ENCODE measurements at regions not wholly inside any gene's neighbourhood (a gene's known extent, or its start where the extent isn't known, plus 50 kb on each side); places are given as distances from the start of the nearest gene placed in this dataset.
"Not testable (repeated sequence)": the region's sequence is repeated elsewhere in the genome, so short reads cannot be mapped to it uniquely, and the experiment has no call there.

DNA sequence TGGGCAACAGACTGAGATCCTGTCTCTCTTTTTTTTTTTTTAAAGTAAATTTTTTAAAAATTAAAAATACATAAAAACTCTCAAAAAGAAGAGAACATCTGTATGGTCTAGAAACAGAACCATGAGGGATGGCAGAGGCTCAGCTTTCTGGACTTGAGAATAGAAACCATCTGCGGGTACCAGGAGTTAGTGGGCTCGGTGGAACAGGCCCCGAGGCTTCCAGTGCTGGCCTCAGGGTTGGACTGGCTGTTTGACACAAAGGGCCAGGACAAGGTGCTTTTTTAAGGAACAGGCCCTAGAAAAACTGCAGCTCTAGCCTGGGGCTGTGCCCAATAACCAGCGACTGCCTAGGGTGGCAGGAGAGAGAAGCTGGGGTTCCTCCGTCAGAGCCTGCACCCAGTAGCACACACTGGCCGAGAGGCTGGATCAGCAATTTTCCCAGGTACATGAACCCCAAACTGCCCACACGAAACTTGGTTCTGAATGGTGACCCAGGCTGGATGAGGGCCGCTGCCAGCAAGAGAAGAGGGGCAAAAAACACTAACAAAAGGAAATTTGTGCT is 131.0 kb upstream of the OLIG3 start:
- DNase-seq, result no peak

DNA sequence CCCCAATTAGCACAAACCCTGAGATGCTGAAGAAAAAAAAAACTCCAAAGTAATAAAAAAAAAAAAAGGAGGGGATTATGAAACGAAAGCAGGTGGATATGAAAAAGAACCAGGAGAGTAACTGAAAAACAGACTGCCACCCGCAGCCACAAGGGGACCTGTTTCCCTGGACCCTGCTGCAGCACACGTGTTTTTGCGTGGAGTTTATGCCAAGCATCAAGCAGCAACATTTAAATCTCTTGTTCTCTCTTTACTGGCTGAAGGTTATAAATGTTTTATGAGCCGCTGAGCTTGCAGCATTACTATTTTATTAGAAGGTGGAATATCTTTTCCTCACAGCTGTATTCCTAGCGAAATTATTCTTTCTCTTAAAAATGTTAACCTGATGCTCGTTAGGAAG is 131.6 kb upstream of the OLIG3 start:
- DNase-seq, result no peak

DNA sequence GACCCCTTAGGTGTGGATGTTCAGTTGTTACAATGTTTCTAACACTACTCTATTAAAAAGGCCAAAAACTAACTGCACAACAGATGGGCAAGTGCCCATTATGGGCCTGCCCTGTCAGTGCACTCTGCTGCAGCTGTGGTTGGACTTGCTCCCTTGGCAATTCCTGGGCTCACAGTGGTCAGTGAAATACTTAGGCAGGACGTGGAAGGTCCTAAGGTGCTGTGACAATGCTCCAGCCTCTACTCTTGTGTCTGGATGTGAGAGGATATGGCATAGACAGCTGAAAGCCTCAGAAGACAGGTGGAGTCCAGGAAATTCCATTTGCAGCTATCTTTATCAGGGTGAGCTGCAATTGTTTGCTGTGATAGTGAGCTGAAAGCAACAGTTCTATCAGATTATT is 136.5 kb upstream of the OLIG3 start:
- DNase-seq, result no peak

- no peak for DNase-seq
Observed at GRCh38 chr6:137631323-137631722, 137.1 kb upstream of the OLIG3 start.

DNA sequence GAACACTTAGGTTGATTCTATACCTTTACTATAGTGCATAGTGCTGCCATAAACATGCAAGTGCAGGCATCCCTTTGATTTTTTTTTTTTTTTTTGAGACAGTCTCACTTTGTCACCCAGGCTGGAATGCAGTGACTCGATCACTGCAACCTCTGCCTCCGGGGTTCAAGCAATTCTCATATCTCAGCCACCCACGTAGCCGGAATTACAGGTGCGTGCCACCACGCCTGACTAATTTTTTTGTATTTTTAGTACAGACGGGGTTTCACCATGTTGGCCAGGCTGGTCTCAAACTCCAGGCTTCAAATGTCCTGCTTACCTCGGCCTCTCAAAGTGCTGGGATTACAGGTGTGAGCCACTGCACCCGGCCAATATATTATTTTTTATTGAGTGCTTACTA is 140.0 kb upstream of the OLIG3 start:
- DNase-seq, result not testable (repeated sequence)

- DNase-seq, result no peak
Observed at GRCh38 chr6:137637121-137637520, 142.9 kb upstream of the OLIG3 start.

DNA sequence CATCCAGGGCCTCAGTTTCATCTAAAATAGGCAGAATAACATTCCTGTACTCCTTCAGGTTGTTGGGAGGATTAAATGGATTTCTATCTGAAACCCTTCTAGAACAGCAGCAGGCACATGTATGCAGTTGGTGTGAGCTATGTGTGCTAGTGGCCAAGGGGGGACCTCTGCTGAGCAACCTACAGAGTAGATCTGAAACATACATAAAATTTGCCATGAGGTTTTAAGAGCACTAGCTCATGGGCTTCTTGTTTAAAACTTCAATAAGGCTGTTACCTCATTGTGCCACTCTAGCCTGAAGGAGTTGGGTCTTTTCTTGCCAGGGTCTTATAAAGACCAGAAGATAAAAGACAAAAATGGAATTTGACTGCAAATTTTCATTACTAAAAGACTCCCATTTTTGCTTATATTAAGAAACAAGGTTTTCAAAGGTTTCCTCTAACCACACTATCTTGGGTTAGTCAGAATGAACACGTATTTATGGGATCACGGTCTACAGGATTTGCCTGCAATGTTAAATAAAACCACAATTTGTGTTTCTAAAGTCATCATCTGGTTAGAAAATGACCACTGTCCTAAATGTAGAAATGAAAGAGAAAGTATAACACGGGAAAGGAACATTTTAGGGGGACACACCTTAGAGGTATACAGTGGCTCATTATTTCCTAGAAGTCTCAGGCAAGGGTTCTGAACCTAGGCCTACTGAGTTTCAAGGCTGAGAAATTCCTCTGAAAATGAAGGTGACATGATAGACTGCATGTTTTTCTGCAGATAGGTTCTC is 144.9 kb upstream of the OLIG3 start:
- no peak for DNase-seq

- DNase-seq, result no peak
Observed at GRCh38 chr6:137640086-137640485, 145.9 kb upstream of the OLIG3 start.

DNA sequence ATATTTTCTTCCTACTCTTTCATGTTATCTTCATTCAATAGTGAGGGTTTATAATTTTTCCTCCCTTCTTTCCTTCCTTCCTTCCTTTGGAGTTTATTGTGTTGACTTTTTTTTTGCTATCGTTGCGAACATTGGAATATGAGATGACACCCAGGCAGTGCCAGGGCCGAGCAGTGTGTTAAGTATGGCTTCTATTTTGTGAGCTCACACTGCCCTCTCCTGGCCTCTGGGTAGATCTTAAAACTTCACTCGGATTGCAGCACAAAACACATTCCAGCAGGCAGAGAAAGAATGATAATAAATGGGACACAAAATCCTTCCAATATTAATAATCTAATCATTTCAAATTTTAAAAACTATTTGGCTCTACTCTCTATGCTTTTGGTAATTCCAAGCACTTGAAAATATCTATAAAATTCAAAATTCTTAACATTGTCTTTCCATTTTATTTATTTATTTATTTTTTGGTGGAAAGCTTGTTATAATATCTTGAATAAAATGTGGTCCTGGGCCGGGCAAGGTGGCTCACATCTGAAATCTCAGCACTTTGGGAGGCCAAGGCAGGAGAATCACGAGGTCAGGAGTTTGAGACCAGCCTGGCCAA is 147.4 kb upstream of the OLIG3 start:
- DNase-seq, result peak; percentile 76

GRCh38 chr6:137643210-137643609 is 149.0 kb upstream of the OLIG3 start:
- not testable (repeated sequence) for DNase-seq

GRCh38 chr6:137643644-137644043 is 149.4 kb upstream of the OLIG3 start:
- DNase-seq, result not testable (repeated sequence)

DNA sequence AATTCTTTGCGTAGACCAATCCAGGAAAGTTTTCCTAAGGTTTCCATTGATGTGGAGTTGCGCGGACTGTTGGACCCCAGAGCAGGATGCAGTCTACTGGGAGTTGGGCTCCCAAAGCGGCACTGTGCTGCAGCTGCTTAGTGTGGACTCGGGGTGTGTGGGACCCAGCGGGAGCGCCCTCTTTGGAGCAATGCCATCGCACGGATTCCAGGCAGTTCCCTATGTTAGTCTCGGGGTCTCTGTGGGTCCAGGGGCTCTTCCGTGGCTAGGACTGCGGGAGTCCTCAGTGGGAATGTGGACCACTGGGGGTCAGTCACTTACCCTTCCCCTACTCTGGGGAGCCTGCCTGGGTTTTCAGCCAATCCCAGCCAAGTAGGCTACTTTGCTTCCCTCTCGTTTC is 151.7 kb upstream of the OLIG3 start:
- DNase-seq, result no peak

DNA sequence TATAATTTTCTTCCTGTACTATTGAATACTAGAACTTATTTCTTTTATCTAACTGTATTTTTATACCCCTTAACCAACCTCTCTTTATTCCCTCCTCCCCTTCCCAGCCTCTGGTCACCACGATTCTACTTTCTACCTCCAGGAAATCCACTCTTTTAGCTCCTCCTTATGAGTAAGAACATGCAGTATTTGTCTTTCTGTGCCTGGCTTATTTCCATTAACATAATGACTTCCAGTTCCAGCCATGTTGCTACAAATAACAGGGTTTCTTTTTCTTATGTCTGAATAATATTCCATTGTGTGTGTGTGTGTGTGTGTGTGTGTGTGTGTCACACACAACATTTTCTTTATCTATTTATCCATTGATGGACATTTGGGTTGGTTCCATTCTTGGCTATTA is 152.3 kb upstream of the OLIG3 start:
- DNase-seq, result no peak

GRCh38 chr6:137647762-137648447 is 153.7 kb upstream of the OLIG3 start:
- DNase-seq, result no peak

DNA sequence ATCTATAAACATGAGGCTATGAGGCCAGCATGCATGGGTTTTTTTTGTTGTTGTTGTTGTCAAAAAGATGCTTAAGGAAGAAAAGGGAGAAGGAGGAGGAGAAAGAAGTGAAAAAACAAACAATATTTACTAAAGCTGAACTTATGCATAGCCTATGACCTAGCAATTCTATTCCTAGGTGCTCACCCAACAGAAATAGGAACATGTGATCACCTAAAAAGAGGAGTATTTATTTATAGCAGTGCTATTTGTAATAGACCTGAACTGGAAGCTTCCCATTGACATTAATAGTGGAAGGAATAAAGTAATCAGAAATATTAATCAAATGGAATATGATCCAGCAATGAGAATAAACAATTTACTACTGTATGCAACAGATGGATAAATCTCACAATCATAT is 156.5 kb upstream of the OLIG3 start:
- no peak for DNase-seq

GRCh38 chr6:137651178-137651577 is 157.0 kb upstream of the OLIG3 start:
- no peak for DNase-seq

DNA sequence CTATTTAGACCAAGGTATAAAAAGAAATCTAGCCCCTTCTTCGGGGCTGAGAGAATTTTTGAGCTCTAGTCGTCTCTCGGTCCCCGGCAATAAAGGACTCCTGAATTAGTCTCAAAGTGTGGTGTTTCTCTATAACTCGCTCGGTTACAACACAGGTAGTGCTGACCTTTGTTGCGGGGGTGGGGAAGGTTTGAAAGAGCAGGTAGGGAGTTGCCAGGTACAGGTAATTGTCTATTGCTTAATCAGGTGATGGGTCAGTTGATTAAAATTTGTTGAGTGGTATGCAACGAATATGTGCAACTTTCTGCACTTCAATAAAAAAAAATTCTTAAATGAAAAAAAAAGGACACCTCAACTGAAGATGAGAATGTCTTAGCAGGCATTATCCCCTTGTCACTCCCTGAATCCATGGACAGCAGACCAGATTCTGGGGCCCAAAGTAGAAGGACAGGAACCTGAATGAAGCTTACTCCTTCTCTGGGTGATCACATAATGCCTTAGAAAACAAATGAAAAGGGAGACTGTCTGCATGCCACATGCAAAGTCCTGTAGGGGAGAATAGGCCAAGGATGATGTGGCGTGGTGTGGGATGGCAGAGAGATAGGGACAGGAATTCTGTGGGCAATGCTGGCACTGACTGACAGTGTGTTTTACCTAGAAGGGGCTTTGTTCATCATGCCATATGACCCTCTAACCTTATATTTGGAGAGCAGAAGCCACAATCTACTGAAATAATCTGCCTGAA is 157.6 kb upstream of the OLIG3 start:
- no peak for DNase-seq

DNA sequence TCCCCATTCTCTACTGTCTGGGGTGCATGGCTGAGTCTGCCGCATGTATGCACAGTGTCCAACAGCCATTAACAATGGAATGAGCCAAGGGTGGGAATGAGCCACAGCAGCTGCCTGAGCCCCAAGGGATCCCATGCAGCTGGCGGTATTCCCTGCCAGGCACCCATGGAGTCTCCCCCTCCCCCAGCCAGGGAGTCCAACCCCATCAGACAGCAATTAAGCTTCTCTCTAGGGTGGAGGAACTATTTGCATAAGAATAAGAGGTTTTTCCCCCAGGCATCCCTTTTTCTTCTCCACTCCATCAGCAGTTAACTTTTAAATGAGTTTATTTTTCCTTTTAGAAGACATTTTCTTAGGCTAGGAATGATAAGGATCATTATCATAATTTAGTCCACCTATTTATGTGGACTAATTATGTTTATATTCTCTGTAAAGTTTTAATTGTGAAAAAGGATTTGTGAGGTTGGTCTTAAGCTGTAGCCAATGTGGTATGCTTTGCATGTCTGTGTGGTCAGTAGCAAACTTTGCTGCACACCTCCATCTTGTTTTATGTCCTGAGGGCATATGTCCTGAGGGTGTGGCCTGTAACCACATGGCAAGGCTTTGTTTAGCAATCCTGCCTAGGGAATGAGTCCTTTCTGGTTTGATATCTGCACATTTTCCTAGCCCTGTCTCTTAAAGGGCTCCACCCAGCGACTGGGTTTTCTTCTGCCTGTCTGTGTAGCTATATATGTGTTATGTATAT is 158.9 kb upstream of the OLIG3 start:
- no peak for DNase-seq

GRCh38 chr6:137653706-137654059 is 159.5 kb upstream of the OLIG3 start:
- DNase-seq, result no peak

DNA sequence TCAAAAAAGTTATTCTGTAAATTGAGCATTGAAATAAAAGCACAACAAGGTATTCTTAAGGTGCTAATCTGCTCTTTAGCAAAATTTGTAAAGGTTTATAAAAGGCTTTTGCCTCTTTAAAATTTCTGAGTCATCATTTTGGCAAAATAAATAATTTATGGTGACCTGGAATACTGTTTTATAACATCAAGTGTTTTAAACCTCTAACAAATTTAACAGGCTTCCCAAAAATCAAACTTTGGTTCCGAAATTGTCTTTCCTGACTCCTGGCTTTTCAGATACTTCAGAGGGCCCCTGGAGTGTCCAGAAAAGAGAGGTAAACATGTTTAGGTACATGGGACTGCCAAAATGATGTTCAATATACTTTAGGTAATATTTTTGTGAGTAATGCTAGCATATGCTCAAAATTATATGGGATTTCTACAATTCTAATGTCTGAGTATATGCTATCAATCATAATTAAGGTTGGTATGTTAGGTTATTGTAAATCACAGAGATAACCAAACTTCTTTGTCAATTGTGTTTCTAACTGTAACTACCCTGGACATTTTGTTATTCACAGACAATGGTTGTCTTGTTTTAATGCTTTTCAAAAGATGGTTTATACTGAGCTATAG is 160.3 kb upstream of the OLIG3 start:
- DNase-seq, result no peak

DNA sequence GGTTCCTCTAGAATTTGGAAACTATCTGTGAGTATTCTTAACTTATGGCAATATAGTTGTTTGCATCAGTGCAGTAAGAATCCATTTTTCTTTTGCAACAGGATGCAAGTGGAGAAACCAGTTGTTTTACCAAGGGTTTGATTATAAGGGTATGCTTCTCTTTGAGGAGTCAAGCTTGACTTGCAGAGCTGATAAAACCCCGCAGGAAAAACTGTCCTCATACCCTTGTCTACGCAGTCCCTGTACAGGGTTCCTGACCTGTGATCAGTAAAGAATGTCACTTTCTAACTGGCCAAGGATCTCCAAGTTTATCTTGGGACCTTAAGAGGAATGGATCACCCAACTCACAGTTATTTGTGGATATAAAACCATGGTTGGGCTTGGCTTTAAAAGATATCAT is 161.1 kb upstream of the OLIG3 start:
- no peak for DNase-seq

GRCh38 chr6:137656735-137657134 is 162.5 kb upstream of the OLIG3 start:
- no peak for DNase-seq

All from CD4-positive, alpha-beta T cell treated with Interleukin-6 for 4 hours (primary cell).